SU-DHL-6 (cell line): ENCODE measurements at regions not wholly inside any gene's neighbourhood (a gene's known extent, or its start where the extent isn't known, plus 50 kb on each side); places are given as distances from the start of the nearest gene placed in this dataset.

Experiments used
- CTCF ChIP-seq: fragments of 200-600 bp; sonication (generic); IDR thresholded peaks from one replicate; pipeline ENCODE4 v1.5.1; 2017; ENCODE audit warnings: antibody characterized with exemption, mild to moderate bottlenecking, low read length, moderate library complexity; ENCODE audit not compliant: insufficient read depth, poor library complexity, severe bottlenecking
- EZH2phosphoT487 ChIP-seq: fragments of 200-600 bp; sonication (generic), shearing (Covaris generic); conservative IDR thresholded peaks from 2 replicates; pipeline ENCODE4 v1.6.1; 2018; ENCODE audit warnings: mild to moderate bottlenecking, antibody characterized with exemption, low read length, moderate library complexity, mixed read lengths

GRCh38 chr16:47780213-47780875 is 319.2 kb downstream of the PHKB start:
- no peak for TF ChIP-seq CTCF
- no peak for TF ChIP-seq EZH2phosphoT487
